ENCODE measurements at regions not wholly inside any gene's neighbourhood (a gene's known extent, or its start where the extent isn't known, plus 50 kb on each side); places are given as distances from the start of the nearest gene placed in this dataset.

DNA sequence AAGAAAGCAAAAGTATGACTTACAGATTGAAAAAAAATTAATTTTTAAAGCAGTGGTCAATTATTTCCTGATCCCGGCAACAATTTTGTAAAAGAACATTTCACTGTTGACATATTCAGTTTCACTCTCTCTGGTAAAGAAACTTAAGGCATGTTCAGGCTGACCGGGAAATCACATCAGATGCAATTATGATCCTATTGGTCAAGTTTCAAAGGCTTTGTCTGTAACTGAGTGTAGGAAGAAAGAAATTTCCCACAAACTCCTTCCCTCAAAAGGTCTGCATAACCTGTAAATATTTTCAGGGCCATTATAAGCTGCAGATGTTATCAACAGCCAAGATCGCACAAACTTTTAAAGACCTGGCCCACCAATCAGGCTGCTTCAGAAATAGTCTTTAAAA lies 205.4 kb upstream of the IGF1R start:
- Mint-ChIP-seq H3K36me3 (ENCODE audit: low read depth) (no peaks in the 10 kb centered on the region), H3K4me3 (no peak overlapping the region), H3K9me3 (peaks cover 9% of the 10 kb centered on the region), H3K27me3 (ENCODE audit: low read depth) (peaks cover 3% of the 10 kb centered on the region), H3K27ac (ENCODE audit: unreplicated experiment) (no peak overlapping the region), H3K4me1 (peaks cover 10% of the 10 kb centered on the region)
- TF ChIP-seq CTCF (conservative IDR thresholded peaks at IDR 0.05) = no peak
- DNase-seq (ENCODE audit: low read depth, low spot score) = no peak

DNA sequence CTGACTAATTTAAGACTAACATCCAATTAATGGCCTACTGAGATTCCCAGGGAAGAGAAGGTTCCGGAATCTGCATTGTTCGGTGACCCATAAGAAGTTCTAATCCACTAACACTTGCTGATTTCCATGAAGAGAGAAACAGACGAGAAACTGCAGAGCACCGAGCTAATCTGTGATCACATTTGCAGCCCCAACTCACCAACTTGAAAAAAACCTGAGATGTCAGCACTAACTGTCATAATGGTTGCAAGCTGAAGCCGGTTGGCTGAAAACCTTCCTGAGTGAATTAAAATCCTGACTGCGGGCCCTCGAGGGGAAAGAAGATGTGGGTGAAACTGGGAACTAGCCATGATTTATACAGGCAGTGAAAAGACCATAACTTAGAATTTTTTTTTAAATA lies 204.8 kb upstream of the IGF1R start:
- H3K27ac Mint-ChIP-seq (ENCODE audit: unreplicated experiment) = no peak overlapping the region
- TF ChIP-seq CTCF (conservative IDR thresholded peaks at IDR 0.05) = no peak
- DNase-seq (ENCODE audit: low read depth, low spot score) = no peak
- H3K9me3 Mint-ChIP-seq = peaks cover 7% of the 10 kb centered on the region
- no peaks in the 10 kb centered on the region for H3K36me3 Mint-ChIP-seq (ENCODE audit: low read depth)
- no peak overlapping the region for H3K4me3 Mint-ChIP-seq
- H3K4me1 Mint-ChIP-seq = peaks cover 10% of the 10 kb centered on the region
- peaks cover 3% of the 10 kb centered on the region for H3K27me3 Mint-ChIP-seq (ENCODE audit: low read depth)

GRCh38 chr15:98444138-98444537 lies 204.2 kb upstream of the IGF1R start:
- H3K27ac Mint-ChIP-seq (ENCODE audit: unreplicated experiment) = no peak overlapping the region
- H3K9me3 Mint-ChIP-seq = peaks cover 10% of the 10 kb centered on the region
- peaks cover 10% of the 10 kb centered on the region for H3K4me1 Mint-ChIP-seq
- H3K36me3 Mint-ChIP-seq (ENCODE audit: low read depth) = no peaks in the 10 kb centered on the region
- DNase-seq (ENCODE audit: low read depth, low spot score) = no peak
- H3K4me3 Mint-ChIP-seq = no peak overlapping the region
- no peak for TF ChIP-seq CTCF (conservative IDR thresholded peaks at IDR 0.05)
- peaks cover 3% of the 10 kb centered on the region for H3K27me3 Mint-ChIP-seq (ENCODE audit: low read depth)

DNA sequence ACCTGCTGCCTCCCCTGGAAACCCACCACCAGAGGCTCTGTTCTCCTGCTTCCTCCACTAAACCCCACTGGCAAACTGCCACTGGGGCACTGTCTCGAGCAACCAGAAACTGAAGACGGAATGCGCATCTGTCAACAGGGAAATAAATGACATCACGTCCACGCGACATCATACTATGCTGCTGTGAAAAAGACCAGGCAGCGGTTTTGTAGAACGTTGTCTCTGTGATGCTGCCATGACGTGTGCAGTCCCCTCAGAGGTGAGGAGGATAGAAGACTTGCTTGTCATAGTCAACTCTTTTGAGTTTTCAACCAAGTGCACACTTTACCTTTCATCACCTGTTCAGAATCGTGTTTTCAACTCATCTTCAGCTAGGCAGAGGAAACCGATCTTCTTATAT lies 203.0 kb upstream of the IGF1R start:
- Mint-ChIP-seq H3K9me3 (peaks cover 11% of the 10 kb centered on the region), H3K27ac (ENCODE audit: unreplicated experiment) (no peak overlapping the region), H3K27me3 (ENCODE audit: low read depth) (peaks cover 3% of the 10 kb centered on the region), H3K4me1 (peaks cover 10% of the 10 kb centered on the region), H3K36me3 (ENCODE audit: low read depth) (no peaks in the 10 kb centered on the region), H3K4me3 (no peak overlapping the region)
- DNase-seq (ENCODE audit: low read depth, low spot score) = no peak
- no peak for TF ChIP-seq CTCF (conservative IDR thresholded peaks at IDR 0.05)

DNA sequence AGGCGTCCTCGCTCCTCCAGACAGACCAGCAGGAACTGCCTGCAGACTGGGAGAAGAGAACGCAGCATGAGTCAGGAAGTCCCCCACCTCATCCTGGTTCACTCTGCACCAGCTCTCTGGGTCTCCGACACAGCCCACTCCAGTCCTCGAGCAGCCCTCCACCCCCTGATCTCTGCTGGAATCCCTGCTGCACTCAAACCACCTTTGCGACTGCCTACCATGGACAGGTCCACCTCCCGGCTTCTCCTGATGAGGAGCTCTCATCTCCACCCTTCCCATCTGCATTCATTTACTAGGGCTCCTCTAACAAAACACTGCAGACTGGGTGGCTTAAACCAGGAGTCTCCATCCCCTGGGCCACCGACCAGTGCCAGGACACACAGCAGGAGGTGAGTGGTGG lies 202.3 kb upstream of the IGF1R start:
- H3K4me3 Mint-ChIP-seq = no peak overlapping the region
- no peak overlapping the region for H3K27ac Mint-ChIP-seq (ENCODE audit: unreplicated experiment)
- peaks cover 10% of the 10 kb centered on the region for H3K4me1 Mint-ChIP-seq
- DNase-seq (ENCODE audit: low read depth, low spot score) = no peak
- peaks cover 3% of the 10 kb centered on the region for H3K27me3 Mint-ChIP-seq (ENCODE audit: low read depth)
- TF ChIP-seq CTCF (conservative IDR thresholded peaks at IDR 0.05) = no peak
- peaks cover 11% of the 10 kb centered on the region for H3K9me3 Mint-ChIP-seq
- no peaks in the 10 kb centered on the region for H3K36me3 Mint-ChIP-seq (ENCODE audit: low read depth)

DNA sequence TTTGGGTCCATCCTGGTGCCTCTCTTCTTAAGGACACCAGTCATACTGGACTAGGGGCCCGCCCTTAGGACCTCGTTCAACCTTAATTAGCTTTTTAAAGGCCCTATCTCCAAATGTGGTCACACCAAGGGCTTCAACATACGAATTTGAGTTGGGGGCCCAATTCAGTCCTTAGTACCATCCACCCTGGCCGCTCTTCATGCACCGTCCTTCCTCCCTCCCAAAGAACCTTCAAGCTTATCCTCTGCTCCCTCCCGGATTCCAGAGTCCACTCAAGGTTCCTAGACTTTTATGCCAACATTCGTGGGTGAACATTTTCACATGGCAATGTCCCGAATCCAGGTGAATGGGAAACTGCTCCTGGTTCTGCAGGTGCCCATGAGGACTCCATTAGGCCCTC lies 201.3 kb upstream of the IGF1R start:
- Mint-ChIP-seq H3K4me3 (no peak overlapping the region), H3K27me3 (ENCODE audit: low read depth) (peaks cover 3% of the 10 kb centered on the region), H3K9me3 (peaks cover 11% of the 10 kb centered on the region), H3K36me3 (ENCODE audit: low read depth) (no peaks in the 10 kb centered on the region), H3K4me1 (peaks cover 10% of the 10 kb centered on the region), H3K27ac (ENCODE audit: unreplicated experiment) (no peak overlapping the region)
- no peak for TF ChIP-seq CTCF (conservative IDR thresholded peaks at IDR 0.05)
- DNase-seq (ENCODE audit: low read depth, low spot score) = no peak
